GM21447 (cell line): ENCODE measurements at regions not wholly inside any gene's neighbourhood (a gene's known extent, or its start where the extent isn't known, plus 50 kb on each side); places are given as distances from the start of the nearest gene placed in this dataset.

ENCODE experiments used
- ATAC-seq: cut with Tn5 transposase; IDR thresholded peaks from one replicate; pipeline ENCODE4 v1.9.1; 2021; ENCODE audit not compliant: unreplicated experiment

GRCh38 chr21:26659182-26659581 is 86.1 kb upstream of the CYYR1 start:
- no peak for ATAC-seq

- ATAC-seq, result no peak
Observed at GRCh38 chr21:26655460-26655859, 82.4 kb upstream of the CYYR1 start.

GRCh38 chr21:26653430-26653829 is 80.3 kb upstream of the CYYR1 start:
- ATAC-seq, result no peak

DNA sequence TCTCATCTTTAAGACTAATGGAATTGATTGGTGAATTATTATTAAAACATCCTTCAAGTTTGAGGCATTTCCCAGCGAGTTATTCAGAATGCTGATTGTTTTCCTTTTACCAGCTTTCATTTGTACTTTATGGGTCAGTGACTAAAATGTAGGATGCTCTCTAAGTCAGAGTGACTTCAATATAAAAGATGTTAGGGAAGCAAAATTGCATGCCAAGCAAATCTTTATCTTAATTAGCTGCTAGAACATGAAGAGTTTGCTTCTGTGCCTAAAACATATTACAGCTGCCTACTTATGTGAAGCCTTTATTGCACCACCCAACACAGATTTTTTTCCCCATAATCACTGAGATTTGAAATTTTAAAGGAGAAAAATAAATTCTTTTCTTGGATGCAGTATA is 79.8 kb upstream of the CYYR1 start:
- ATAC-seq, result no peak

DNA sequence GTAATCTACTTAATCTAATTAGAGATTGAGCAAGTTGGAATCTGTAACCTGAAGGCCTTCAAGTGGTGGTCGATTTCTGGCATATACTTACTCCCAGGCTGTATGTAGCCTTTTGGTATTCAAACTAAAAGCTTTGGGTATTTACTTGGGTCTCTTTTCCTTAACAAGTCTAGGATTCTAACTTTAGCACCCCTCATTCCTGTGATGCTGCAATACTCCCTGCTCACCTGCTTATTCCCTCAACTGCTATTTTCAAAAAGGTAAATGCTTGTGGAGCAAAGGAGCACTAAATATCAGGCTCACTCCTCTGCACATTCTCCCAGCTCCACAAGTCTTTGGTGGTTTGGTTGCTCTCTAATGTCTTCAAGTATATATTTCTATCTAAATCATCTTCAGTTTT is 68.0 kb upstream of the CYYR1 start:
- no peak for ATAC-seq

GRCh38 chr21:26637201-26637745 is 64.2 kb upstream of the CYYR1 start:
- no peak for ATAC-seq

DNA sequence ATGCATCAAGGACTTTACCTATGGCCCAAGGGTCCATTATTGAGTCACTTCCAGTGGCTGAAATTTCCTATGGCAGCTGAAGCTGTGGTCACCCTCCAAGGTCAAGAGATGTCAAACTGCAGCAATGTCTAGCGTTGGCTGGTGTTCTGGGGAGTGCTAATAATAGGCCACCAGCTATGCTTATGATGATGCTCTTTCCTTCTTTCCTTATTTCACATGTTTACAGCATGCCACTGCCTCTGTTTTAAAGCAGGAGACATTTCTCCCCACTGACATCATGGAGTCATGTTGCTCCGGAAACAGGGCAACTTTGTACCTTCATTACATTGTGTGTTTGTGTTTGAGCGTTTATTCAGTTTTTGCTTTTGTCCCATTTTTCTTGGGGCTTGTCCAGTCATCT is 62.6 kb upstream of the CYYR1 start:
- no peak for ATAC-seq

GRCh38 chr21:26632691-26633090 is 59.6 kb upstream of the CYYR1 start:
- no peak for ATAC-seq

DNA sequence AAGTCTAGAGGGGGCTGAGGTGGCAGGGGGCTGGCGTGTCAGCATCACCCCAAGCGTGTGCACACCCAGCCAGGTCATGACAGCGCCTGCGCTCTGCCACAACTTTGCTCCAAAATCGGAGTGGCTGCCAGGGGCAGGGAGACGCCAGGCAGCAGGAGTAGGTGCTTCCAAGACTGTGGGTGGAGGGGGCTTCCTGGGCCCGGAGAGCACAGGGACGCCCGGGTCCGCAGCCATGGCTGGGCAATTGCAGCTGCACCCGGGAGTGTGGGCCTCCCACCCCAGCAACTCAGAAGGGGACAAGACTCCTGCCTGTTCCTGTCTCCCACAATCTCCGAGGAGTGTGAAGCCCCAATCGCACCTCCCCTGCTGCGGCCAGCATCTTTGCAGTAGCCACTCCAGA is 53.1 kb upstream of the CYYR1 start:
- ATAC-seq, result no peak

GRCh38 chr21:26624983-26625519 is 52.0 kb upstream of the CYYR1 start:
- ATAC-seq, result no peak
